ENCODE measurements at regions not wholly inside any gene's neighbourhood (a gene's known extent, or its start where the extent isn't known, plus 50 kb on each side); places are given as distances from the start of the nearest gene placed in this dataset.
A peak's percentile ranks its signal among the peaks of the same experiment; 100 is the strongest.

DNA sequence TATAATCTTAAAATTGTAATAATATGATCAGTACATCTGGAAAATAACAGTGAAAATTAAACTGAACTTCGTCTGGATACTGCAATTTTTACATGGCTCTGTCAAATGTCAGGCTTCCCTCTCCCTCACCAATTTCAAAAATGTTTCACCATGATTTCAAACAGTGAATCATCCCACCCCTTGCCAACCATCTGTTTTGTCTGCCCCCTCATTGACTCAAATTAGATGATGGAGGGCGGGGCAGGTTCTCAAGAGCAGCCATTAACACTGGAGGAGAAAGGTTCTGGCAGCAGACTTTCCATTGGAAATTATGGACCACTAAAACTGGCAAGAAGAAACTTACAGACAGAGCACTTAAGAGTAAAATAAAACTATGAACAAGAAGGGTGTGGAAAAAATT lies 1195.7 kb upstream of the ZEB2 start:
- H3K27me3 ChIP-seq, result no peaks in the 10 kb centered on the region
- no peak for TF ChIP-seq Cebpa-rat (IDR thresholded peaks at IDR 0.05)
- no peak overlapping the region for H3K9ac ChIP-seq
- no peak overlapping the region for H3K4me2 ChIP-seq
- no peaks in the 10 kb centered on the region for H3K4me1 ChIP-seq
- H4K20me1 ChIP-seq, result no peaks in the 10 kb centered on the region
- no peak overlapping the region for H3K27ac ChIP-seq
- no peaks in the 10 kb centered on the region for H3K36me3 ChIP-seq
- H3K4me3 ChIP-seq, result no peak overlapping the region
- peaks cover 0 to 4% (median 0%) of the 10 kb centered on the region in 11 experiments; a peak in 3 of 22 replicates for H3K9me3 ChIP-seq (replicated peaks in 1 of 11)

DNA sequence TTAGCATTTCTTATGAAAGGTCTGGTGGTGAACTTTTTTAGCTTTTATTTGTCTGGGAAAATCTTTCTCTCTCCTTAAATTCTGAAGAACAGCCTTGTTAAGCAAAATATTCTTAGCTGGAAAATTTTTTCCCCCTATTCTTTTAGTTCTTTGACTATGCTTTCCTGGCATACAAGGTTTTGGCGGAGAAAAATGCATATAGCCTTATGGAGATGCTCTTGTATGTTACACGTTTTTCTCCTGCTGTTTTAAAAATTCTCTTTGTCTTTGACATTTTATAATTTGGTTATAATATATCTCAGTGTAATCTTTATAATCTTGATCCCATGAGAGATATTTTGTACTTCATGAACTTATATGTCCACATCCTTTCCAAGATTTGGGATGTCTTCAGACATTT lies 1190.4 kb upstream of the ZEB2 start:
- H3K4me2 ChIP-seq, result no peak overlapping the region
- no peaks in the 10 kb centered on the region for H4K20me1 ChIP-seq
- no peaks in the 10 kb centered on the region for H3K36me3 ChIP-seq
- no peaks in the 10 kb centered on the region for H3K27me3 ChIP-seq
- no peaks in the 10 kb centered on the region for H3K4me1 ChIP-seq
- H3K27ac ChIP-seq, result no peak overlapping the region
- H3K9me3 ChIP-seq (replicated peaks in 1 of 11), result peaks cover 0 to 15% (median 6%) of the 10 kb centered on the region in 11 experiments; a peak in 14 of 22 replicates
- no peak overlapping the region for H3K4me3 ChIP-seq
- H3K9ac ChIP-seq, result no peak overlapping the region
- no peak for TF ChIP-seq Cebpa-rat (IDR thresholded peaks at IDR 0.05)

DNA sequence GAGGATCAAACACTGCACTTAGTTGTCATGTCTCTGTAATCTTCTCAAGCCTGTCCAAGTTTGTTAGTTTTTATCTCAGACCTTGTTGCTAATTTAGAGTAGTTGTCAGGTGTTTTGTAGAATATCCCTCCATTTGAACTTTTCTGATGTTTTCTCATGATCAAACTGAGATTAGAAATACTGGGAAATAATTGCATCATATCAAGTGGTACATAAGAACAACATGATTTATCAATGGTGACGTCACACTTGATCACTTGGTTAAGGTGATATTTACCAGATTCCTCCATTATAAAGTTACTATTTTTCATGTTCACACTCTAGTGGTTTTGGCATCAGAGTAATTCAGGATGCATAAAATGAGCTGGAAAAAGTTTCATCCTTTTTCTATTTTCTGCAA lies 1182.4 kb upstream of the ZEB2 start:
- Histone ChIP-seq H3K9me3 (replicated peaks in 1 of 11) (peaks cover 0 to 17% (median 11%) of the 10 kb centered on the region in 11 experiments; a peak in 12 of 22 replicates), H3K4me3 (no peak overlapping the region), H3K9ac (no peak overlapping the region), H4K20me1 (no peaks in the 10 kb centered on the region), H3K27me3 (no peaks in the 10 kb centered on the region), H3K4me2 (no peak overlapping the region), H3K36me3 (no peaks in the 10 kb centered on the region), H3K4me1 (no peaks in the 10 kb centered on the region), H3K27ac (no peak overlapping the region)
- TF ChIP-seq Cebpa-rat (IDR thresholded peaks at IDR 0.05), result no peak

DNA sequence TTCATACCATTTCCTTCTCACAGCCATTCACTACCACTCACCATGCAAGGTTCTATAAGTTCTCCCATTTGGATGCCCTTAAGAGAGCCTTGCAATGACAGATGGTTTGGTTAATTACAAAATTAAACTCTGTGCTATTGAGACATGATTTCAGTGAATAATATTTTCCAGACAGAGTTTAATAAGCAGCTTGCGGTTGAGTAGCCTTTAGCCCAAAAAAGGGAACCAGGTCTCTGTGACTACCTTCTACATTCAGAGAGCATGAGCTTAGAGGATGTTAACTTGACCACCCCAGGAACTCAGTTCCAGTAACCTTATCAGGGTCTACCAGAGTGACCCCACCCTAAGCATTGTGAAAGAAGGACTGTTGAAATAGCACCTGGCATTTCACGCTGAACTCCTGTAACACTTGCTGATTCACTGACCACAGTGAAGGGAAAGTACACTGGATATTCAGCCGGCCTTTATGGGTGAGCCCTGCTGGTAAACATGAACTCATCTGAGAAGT lies 1173.1 kb upstream of the ZEB2 start:
- H3K4me1 ChIP-seq, result peaks cover 0 to 17% (median 0%) of the 10 kb centered on the region in 10 experiments; a peak in 6 of 20 replicates
- H3K9me3 ChIP-seq (replicated peaks in 1 of 11), result no peaks in the 10 kb centered on the region
- H3K4me3 ChIP-seq, result no peak overlapping the region
- peak in 2 of 11 experiments; percentile 47 to 52; a peak in 3 of 22 replicates for TF ChIP-seq Cebpa-rat (IDR thresholded peaks at IDR 0.05)
- H3K27me3 ChIP-seq, result no peaks in the 10 kb centered on the region
- peak overlapping the region in 3 of 11 experiments; percentile 24 to 38 (median 29); a peak in 5 of 22 replicates for H3K4me2 ChIP-seq
- H3K27ac ChIP-seq, result peak overlapping the region in 3 of 11 experiments; percentile 24 to 65 (median 56); a peak in 5 of 22 replicates
- H3K9ac ChIP-seq, result peak overlapping the region in 1 of 11 experiments; percentile 29; a peak in 2 of 22 replicates
- no peaks in the 10 kb centered on the region for H3K36me3 ChIP-seq
- no peaks in the 10 kb centered on the region for H4K20me1 ChIP-seq

DNA sequence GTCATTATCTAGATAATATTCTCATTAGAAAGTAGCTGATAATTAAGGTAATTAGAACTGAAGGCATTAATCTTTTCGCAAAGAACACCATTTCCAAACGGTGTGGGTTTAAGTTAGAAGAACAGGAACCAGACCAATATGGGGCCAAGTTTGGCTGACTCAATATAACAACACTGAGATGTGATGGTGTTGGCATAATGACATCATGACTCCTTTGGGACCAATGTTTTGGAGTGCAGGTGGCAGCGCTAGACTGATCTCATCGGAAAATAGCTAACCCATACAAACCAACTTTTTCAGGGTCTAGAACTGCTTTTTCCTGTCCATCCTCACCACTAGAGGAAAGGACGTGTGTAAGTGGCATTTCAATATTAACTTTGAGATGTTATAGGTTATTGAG lies 1171.7 kb upstream of the ZEB2 start:
- no peak for TF ChIP-seq Cebpa-rat (IDR thresholded peaks at IDR 0.05)
- no peak overlapping the region for H3K4me3 ChIP-seq
- no peak overlapping the region for H3K9ac ChIP-seq
- peak overlapping the region in 1 of 11 experiments; percentile 65; a peak in 1 of 22 replicates for H3K27ac ChIP-seq
- no peaks in the 10 kb centered on the region for H3K27me3 ChIP-seq
- H3K9me3 ChIP-seq (replicated peaks in 1 of 11), result no peaks in the 10 kb centered on the region
- H3K36me3 ChIP-seq, result no peaks in the 10 kb centered on the region
- peaks cover 0 to 31% (median 0%) of the 10 kb centered on the region in 10 experiments; a peak in 6 of 20 replicates for H3K4me1 ChIP-seq
- H3K4me2 ChIP-seq, result no peak overlapping the region
- H4K20me1 ChIP-seq, result no peaks in the 10 kb centered on the region

DNA sequence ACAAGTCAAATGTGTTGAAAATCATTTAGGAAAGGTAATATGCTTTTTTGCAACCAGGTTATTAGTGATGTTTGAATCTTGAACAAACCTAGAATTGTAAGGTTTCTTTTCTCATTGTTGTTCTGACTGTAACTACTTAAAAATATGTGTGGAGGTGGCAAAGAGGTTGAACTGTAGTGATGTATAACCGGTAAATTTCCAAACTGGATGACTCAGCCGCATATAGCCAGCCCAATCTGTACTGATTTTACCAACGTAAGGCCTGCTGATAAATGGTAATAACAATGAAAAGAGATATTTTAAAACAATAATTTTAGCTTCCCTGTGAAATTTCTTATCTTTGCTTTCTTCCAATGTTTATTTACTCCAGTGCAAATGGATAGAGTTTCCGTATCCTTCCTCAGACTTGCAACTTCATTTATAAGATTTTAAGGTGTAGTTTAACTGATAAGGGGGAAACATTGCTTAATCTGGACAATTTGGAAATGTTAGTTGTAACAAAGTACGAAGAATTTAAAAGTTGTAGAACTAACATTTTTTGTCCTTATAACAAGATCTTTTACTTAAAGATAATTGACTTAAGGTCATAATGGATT lies 1170.4 kb upstream of the ZEB2 start:
- H3K27me3 ChIP-seq, result no peaks in the 10 kb centered on the region
- H4K20me1 ChIP-seq, result no peaks in the 10 kb centered on the region
- no peaks in the 10 kb centered on the region for H3K36me3 ChIP-seq
- peaks cover 0 to 36% (median 0%) of the 10 kb centered on the region in 10 experiments; a peak in 6 of 20 replicates for H3K4me1 ChIP-seq
- TF ChIP-seq Cebpa-rat (IDR thresholded peaks at IDR 0.05), result no peak
- no peaks in the 10 kb centered on the region for H3K9me3 ChIP-seq (replicated peaks in 1 of 11)
- no peak overlapping the region for H3K9ac ChIP-seq
- no peak overlapping the region for H3K4me3 ChIP-seq
- H3K4me2 ChIP-seq, result no peak overlapping the region
- no peak overlapping the region for H3K27ac ChIP-seq

DNA sequence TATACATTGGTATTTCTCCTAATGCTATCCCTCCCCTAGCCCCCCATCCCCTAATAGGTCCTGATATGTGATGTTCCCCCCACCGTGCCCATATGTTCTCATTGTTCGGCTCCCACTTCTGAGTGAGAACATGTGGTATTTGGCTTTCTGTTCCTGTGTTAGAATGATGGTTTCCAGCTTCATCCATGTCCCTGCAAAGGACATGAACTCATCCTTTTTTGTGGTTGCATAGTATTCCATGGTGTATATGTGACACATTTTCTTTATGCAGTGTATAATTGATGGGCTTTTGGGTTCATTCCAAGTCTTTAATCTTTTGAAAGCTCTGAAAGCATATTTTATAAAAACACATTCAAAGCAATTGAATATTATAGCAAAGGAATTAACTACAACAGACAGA lies 1169.4 kb upstream of the ZEB2 start:
- no peak for TF ChIP-seq Cebpa-rat (IDR thresholded peaks at IDR 0.05)
- Histone ChIP-seq H3K4me3 (no peak overlapping the region), H3K27me3 (no peaks in the 10 kb centered on the region), H3K4me2 (no peak overlapping the region), H3K36me3 (no peaks in the 10 kb centered on the region), H3K9ac (no peak overlapping the region), H3K4me1 (peaks cover 0 to 36% (median 0%) of the 10 kb centered on the region in 10 experiments; a peak in 6 of 20 replicates), H3K27ac (no peak overlapping the region), H4K20me1 (no peaks in the 10 kb centered on the region), H3K9me3 (replicated peaks in 1 of 11) (no peaks in the 10 kb centered on the region)

DNA sequence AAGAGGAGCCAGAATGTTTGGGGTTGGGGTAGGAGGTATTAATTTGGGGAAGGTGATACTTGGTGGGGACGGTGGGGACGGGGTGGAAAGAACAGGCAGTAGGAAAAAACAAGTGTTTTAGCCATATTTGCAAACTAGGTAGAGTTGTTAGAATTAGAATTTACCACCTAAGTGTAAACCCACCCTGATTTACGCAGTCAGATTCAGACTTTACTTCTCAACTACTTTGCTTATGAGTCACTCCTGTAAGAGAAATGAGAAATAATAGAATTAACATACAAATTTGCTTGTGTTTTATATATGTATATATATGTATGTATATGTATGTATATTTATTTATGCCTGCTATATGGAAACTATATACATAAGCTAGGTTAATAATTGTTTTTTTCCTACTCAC lies 1168.2 kb upstream of the ZEB2 start:
- Histone ChIP-seq H3K9ac (no peak overlapping the region), H4K20me1 (no peaks in the 10 kb centered on the region), H3K27ac (peak overlapping the region in 3 of 11 experiments; percentile 27 to 52 (median 44); a peak in 3 of 22 replicates), H3K4me3 (no peak overlapping the region), H3K4me2 (peak overlapping the region in 3 of 11 experiments; percentile 45 to 66 (median 64); a peak in 4 of 22 replicates), H3K27me3 (no peaks in the 10 kb centered on the region), H3K9me3 (replicated peaks in 1 of 11) (no peaks in the 10 kb centered on the region), H3K36me3 (no peaks in the 10 kb centered on the region), H3K4me1 (peaks cover 0 to 41% (median 0%) of the 10 kb centered on the region in 10 experiments; a peak in 6 of 20 replicates)
- TF ChIP-seq Cebpa-rat (IDR thresholded peaks at IDR 0.05), result no peak

DNA sequence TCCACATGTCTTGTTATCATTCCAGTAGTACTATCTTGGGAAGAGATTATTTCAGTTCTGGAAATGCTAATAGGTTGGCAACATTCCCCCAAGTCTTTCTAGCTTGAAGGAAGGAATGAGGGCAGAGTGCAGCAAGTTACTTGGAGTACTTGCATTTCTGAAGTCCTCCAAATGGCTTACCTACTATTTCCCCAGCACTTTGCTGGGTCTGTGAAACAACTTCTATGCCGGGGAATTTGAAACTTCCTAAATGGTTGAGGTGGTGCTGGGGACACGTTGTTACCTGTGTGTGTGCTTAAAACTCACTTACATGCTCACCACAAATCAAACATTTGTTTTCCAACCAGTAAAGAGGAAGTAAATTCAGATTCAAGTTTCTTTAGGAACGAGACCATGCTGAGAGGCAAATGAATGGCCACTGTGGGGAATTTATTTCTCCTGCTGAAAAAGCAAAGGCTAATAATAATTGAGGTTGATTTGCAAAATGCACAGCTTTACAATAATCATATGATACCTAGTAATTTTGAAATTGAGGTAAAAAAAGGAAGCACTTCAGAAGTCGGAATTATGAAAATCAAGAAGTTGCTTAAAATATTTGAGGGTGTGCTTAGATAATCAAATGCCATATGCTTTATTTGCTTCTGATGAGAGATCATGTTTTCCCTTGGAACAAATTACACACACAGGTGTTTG lies 1167.7 kb upstream of the ZEB2 start:
- peak overlapping the region in 3 of 11 experiments; percentile 45 to 66 (median 64); a peak in 5 of 22 replicates for H3K4me2 ChIP-seq
- TF ChIP-seq Cebpa-rat (IDR thresholded peaks at IDR 0.05), result no peak

More for the DNA sequence above, 1167.7 kb upstream of the ZEB2 start:
- no peak overlapping the region for H3K4me3 ChIP-seq
- no peak overlapping the region; a peak in 2 of 22 replicates for H3K9ac ChIP-seq
- H3K4me1 ChIP-seq, result peaks cover 0 to 42% (median 0%) of the 10 kb centered on the region in 10 experiments; a peak in 6 of 20 replicates
- H3K27ac ChIP-seq, result peak overlapping the region in 3 of 11 experiments; percentile 27 to 55 (median 52); a peak in 5 of 22 replicates
- H4K20me1 ChIP-seq, result no peaks in the 10 kb centered on the region
- H3K9me3 ChIP-seq (replicated peaks in 1 of 11), result no peaks in the 10 kb centered on the region
- no peaks in the 10 kb centered on the region for H3K27me3 ChIP-seq
- no peaks in the 10 kb centered on the region for H3K36me3 ChIP-seq
